HCT116 (cell line): ENCODE measurements at regions not wholly inside any gene's neighbourhood (a gene's known extent, or its start where the extent isn't known, plus 50 kb on each side); places are given as distances from the start of the nearest gene placed in this dataset.

Source experiments
- ATAC-seq: fragments of 200-7000 bp; cut with Tn5 transposase; 2 replicates; pipeline ENCODE4 v1.9.1; 2020; ENCODE audit warnings: mild to moderate bottlenecking, moderate library complexity
- BruUV-seq: library from RNA; stranded (reverse); fragments of 400-500 nt; replicated peaks from 2 replicates; lab custom pipeline; 2021; lab: Mats Ljungman, UMichigan
- CTCF ChIA-PET: fragments of 300-600 bp; sonication (Branson Sonifier 250); formaldehyde crosslinking; loops from one replicate; lab custom pipeline; 2021; ENCODE audit warnings: antibody characterized with exemption; lab: Charles Lee
- POLR2A ChIA-PET: fragments of 300-600, 350-600 bp; sonication (Branson Sonifier 250); formaldehyde crosslinking; loops from one replicate; lab custom pipeline; 2021; ENCODE audit warnings: antibody characterized with exemption; lab: Charles Lee
- RAD21 ChIA-PET, 2 experiments: fragments of 300-600 bp; sonication (Branson Sonifier 250); formaldehyde crosslinking; loops; one replicate each; lab custom pipeline; 2023; ENCODE audit warnings: low total read pairs in 2 of 2; ENCODE audit not compliant: uncharacterized antibody in 2 of 2, unreplicated experiment in 2 of 2, low non-redundant PET in 1 of 2; lab: Charles Lee
- DNase-seq: peaks from one replicate; pipeline ENCODE4 v3.0.0-alpha.2; 2010; ENCODE audit warnings: low read depth, low spot score
- H2AFZ ChIP-seq: fragments of 200-600 bp; shearing (Covaris generic), sonication (generic); 2 replicates; pipeline ENCODE4 v1.6.1; 2017; ENCODE audit warnings: low read depth, mixed run types, mixed read lengths, antibody characterized with exemption, low read length; ENCODE audit not compliant: poor library complexity, severe bottlenecking
- H3K27ac ChIP-seq: 2 replicates; pipeline ENCODE4 v1.5.1; 2012; ENCODE audit warnings: low read depth, low read length
- H3K27me3 ChIP-seq: fragments of 200-600 bp; sonication (generic); 2 replicates; pipeline ENCODE4 v1.6.1; 2016; ENCODE audit warnings: mixed run types, low read length, mixed read lengths; ENCODE audit not compliant: insufficient read depth
- H3K36me3 ChIP-seq, 2 experiments: fragments of 200-500 bp in 1 of 2; fragments of 200-600 bp in 1 of 2; sonication (Bioruptor generic) in 1 of 2; sonication (generic) in 1 of 2; 2 replicates each; pipeline versions ENCODE4 v1.5.1 to v1.6.1; 2014 to 2016; ENCODE audit warnings: low read length in 2 of 2, inconsistent platforms in 1 of 2, mixed read lengths in 1 of 2, mixed run types in 1 of 2; ENCODE audit not compliant: insufficient read depth in 2 of 2, control insufficient read depth in 1 of 2
- H3K4me1 ChIP-seq, 2 experiments: fragments of 200-600 bp in 1 of 2; sonication (generic) in 1 of 2; 2 replicates each; pipeline versions ENCODE4 v1.5.1 to v1.6.1; 2012 to 2017; ENCODE audit warnings: low read length in 2 of 2, inconsistent platforms in 1 of 2, mild to moderate bottlenecking in 1 of 2, mixed read lengths in 1 of 2, mixed run types in 1 of 2, moderate library complexity in 1 of 2; ENCODE audit not compliant: insufficient read depth in 2 of 2, control insufficient read depth in 1 of 2
- H3K4me2 ChIP-seq: fragments of 200-600 bp; sonication (generic); 2 replicates; pipeline ENCODE4 v1.6.1; 2017; ENCODE audit warnings: mixed run types, low read length, mixed read lengths
- H3K4me3 ChIP-seq, 2 experiments: fragments of 200-600 bp in 1 of 2; sonication (generic) in 1 of 2; replicated peaks in 1 of 2; 2 replicates each; pipeline ENCODE4 v1.5.1; 2011 to 2016; ENCODE audit warnings: low read length in 2 of 2, control low read depth in 1 of 2, low read depth in 1 of 2, mild to moderate bottlenecking in 1 of 2, mixed read lengths in 1 of 2, mixed run types in 1 of 2
- H3K79me2 ChIP-seq: fragments of 200-600 bp; sonication (generic); 2 replicates; pipeline ENCODE4 v1.6.1; 2017; ENCODE audit warnings: mild to moderate bottlenecking, mixed run types, low read length, moderate library complexity, mixed read lengths; ENCODE audit not compliant: insufficient read depth
- H3K9ac ChIP-seq: fragments of 200-600 bp; sonication (generic); 2 replicates; pipeline ENCODE4 v1.6.1; 2016; ENCODE audit warnings: low read length, mixed read lengths
- H3K9me2 ChIP-seq: fragments of 200-600 bp; sonication (generic), shearing (Covaris generic); 2 replicates; pipeline ENCODE4 v1.6.1; 2017; ENCODE audit warnings: mixed run types, mild to moderate bottlenecking, moderate library complexity; ENCODE audit not compliant: insufficient read depth
- H3K9me3 ChIP-seq, 2 experiments: fragments of 200-500 bp in 1 of 2; fragments of 200-600 bp in 1 of 2; sonication (Bioruptor generic) in 1 of 2; sonication (generic) in 1 of 2; 2 replicates each; pipeline ENCODE4 v1.6.1; 2014 to 2017; ENCODE audit warnings: low read length in 2 of 2, mixed read lengths in 2 of 2, inconsistent platforms in 1 of 2, low read depth in 1 of 2, mild to moderate bottlenecking in 1 of 2, mixed run types in 1 of 2, moderate library complexity in 1 of 2; ENCODE audit not compliant: control insufficient read depth in 1 of 2, insufficient read depth in 1 of 2
- H4K20me1 ChIP-seq: fragments of 200-600 bp; sonication (generic), shearing (Covaris generic); 2 replicates; pipeline ENCODE4 v1.6.1; 2017; ENCODE audit warnings: mixed run types, mild to moderate bottlenecking, moderate library complexity; ENCODE audit not compliant: insufficient read depth
- CTCF ChIP-seq, 3 experiments: fragments of 200-600 bp in 1 of 3; sonication (generic) in 1 of 3; IDR thresholded peaks in 2 of 3; conservative IDR thresholded peaks in 1 of 3; 2 replicates each; pipeline ENCODE4 v1.5.1; 2012 to 2017; ENCODE audit warnings: low read depth in 2 of 3, low read length in 2 of 3, antibody characterized with exemption in 1 of 3, borderline replicate concordance in 1 of 3, control low read depth in 1 of 3, mild to moderate bottlenecking in 1 of 3, mixed read lengths in 1 of 3, mixed run types in 1 of 3, moderate library complexity in 1 of 3; ENCODE audit not compliant: insufficient read depth in 1 of 3
- RAD21 ChIP-seq: IDR thresholded peaks from 2 replicates; pipeline ENCODE4 v1.6.1; 2012; ENCODE audit warnings: low read depth, mild to moderate bottlenecking
- ZFX ChIP-seq: fragments of 450-650 bp; IDR thresholded peaks from 2 replicates; pipeline ENCODE4 v1.6.1; 2017
- intact Hi-C: fragments of 100-400 bp; cut with micrococcal nuclease; formaldehyde crosslinking; loops from 2 replicates; pipeline ENCODE4 v1.10.0; 2022

- Histone ChIP-seq H3K9ac (no peak overlapping the region), H3K9me2 (no peaks in the 10 kb centered on the region), H2AFZ (peak overlapping the region; percentile 89), H4K20me1 (no peaks in the 10 kb centered on the region), H3K36me3 (no peaks in the 10 kb centered on the region), H3K4me2 (peak overlapping the region; percentile 53), H3K79me2 (no peaks in the 10 kb centered on the region), H3K9me3 (no peaks in the 10 kb centered on the region), H3K4me1 (peaks cover 0 to 6% of the 10 kb centered on the region in 2 experiments; a peak in 1 of 4 replicates), H3K27me3 (peaks cover 33% of the 10 kb centered on the region), H3K4me3 (no peak overlapping the region; a peak in 1 of 4 replicates)
- peak; percentile 73 for DNase-seq
- intact Hi-C loops, result loop anchor here (1.0 kb wide), 2 partner anchors 85 to 963 kb away; no protein-coding TSS in a partner anchor
- ATAC-seq, result peak; percentile 99
- BruUV-seq, result no TSS peak
- RAD21 ChIA-PET, result interaction anchor here (0.7 to 1.3 kb wide), 6 partner anchors 84 to 963 kb away, joined by 3 to 5 read pairs (median 3); no protein-coding TSS in a partner anchor
- POLR2A ChIA-PET, result interaction anchor here (1.1 kb wide), 1 partner anchor 84 kb away, joined by 3 read pairs; no protein-coding TSS in a partner anchor
- CTCF ChIA-PET, result interaction anchor here (0.6 to 5.3 kb wide), 30 partner anchors 10 to 1243 kb away, joined by 3 to 57 read pairs (median 6); no protein-coding TSS in a partner anchor
- TF ChIP-seq RAD21 (peak; percentile 93), CTCF (IDR thresholded peaks at IDR 0.05 in 2 of 3, conservative IDR thresholded peaks at IDR 0.05 in 1 of 3; ENCODE audit: borderline replicate concordance in 1 of 3, insufficient read depth in 1 of 3, low read depth in 2 of 3, low read length in 2 of 3) (peak; percentile 86 to 93 (median 90)), ZFX (no peak)
- TF ChIP-seq, all 23 proteins: peak for 2
- no peak overlapping the region for H3K27ac ChIP-seq
Measured at GRCh38 chr10:118459642-118460193, 117.6 kb upstream of the FAM204A start.
